Fibroblast of lung (primary cell): ENCODE measurements at regions not wholly inside any gene's neighbourhood (a gene's known extent, or its start where the extent isn't known, plus 50 kb on each side); places are given as distances from the start of the nearest gene placed in this dataset.

Experiments
- DNase-seq, 2 donors: peaks; one replicate each; pipeline versions ENCODE4 v3.0.0 to v3.0.0-alpha.2; 2010; ENCODE audit warnings: low read depth in 2 of 2
- H2AFZ ChIP-seq: 2 replicates; pipeline ENCODE4 v1.5.1; 2012; ENCODE audit warnings: low read length, control low read depth, inconsistent platforms
- H3K27ac ChIP-seq: 2 replicates; pipeline ENCODE4 v1.5.1; 2011; ENCODE audit warnings: low read length, control low read depth; ENCODE audit not compliant: insufficient read depth
- H3K27me3 ChIP-seq: 2 replicates; pipeline ENCODE4 v1.5.1; 2011; ENCODE audit warnings: mild to moderate bottlenecking, low read length; ENCODE audit not compliant: control insufficient read depth, insufficient read depth
- H3K36me3 ChIP-seq: 2 replicates; pipeline ENCODE4 v1.5.1; 2011; ENCODE audit warnings: low read length; ENCODE audit not compliant: control insufficient read depth, insufficient read depth
- H3K4me1 ChIP-seq: 2 replicates; pipeline ENCODE4 v1.5.1; 2011; ENCODE audit warnings: low read length; ENCODE audit not compliant: control insufficient read depth, insufficient read depth; ENCODE audit errors: extremely low read depth
- H3K4me2 ChIP-seq: 2 replicates; pipeline ENCODE4 v1.5.1; 2011; ENCODE audit warnings: low read length, control low read depth; ENCODE audit not compliant: insufficient read depth; ENCODE audit errors: extremely low read depth
- H3K4me3 ChIP-seq, 4 experiments: fragments of 200-600 bp in 1 of 4; sonication (generic) in 1 of 4; replicated peaks in 1 of 4; 2 replicates each; pipeline ENCODE4 v1.5.1; 2011 to 2016; ENCODE audit warnings: low read length in 4 of 4, low read depth in 3 of 4, mild to moderate bottlenecking in 3 of 4, control low read depth in 2 of 4, inconsistent platforms in 1 of 4, mixed read lengths in 1 of 4; ENCODE audit not compliant: insufficient read depth in 1 of 4; ENCODE audit errors: control extremely low read depth in 1 of 4
- H3K79me2 ChIP-seq: 2 replicates; pipeline ENCODE4 v1.5.1; 2012; ENCODE audit warnings: mild to moderate bottlenecking, low read length, inconsistent platforms; ENCODE audit not compliant: control insufficient read depth, insufficient read depth
- H3K9ac ChIP-seq: 2 replicates; pipeline ENCODE4 v1.5.1; 2011; ENCODE audit warnings: mild to moderate bottlenecking, low read length, control low read depth; ENCODE audit not compliant: insufficient read depth
- H3K9me3 ChIP-seq: 2 replicates; pipeline ENCODE4 v1.5.1; 2012; ENCODE audit warnings: low read depth, low read length; ENCODE audit not compliant: control insufficient read depth, insufficient read depth
- H4K20me1 ChIP-seq: 2 replicates; pipeline ENCODE4 v1.5.1; 2011; ENCODE audit warnings: low read length; ENCODE audit not compliant: control insufficient read depth, insufficient read depth; ENCODE audit errors: extremely low read depth
- CTCF ChIP-seq, 2 donors: IDR thresholded peaks in 1 of 2; conservative IDR thresholded peaks in 1 of 2; 1 replicate in 1 of 2; 2 replicates in 1 of 2; pipeline ENCODE4 v1.5.1; 2011 to 2012; ENCODE audit warnings: low read length in 2 of 2, control low read depth in 1 of 2, inconsistent platforms in 1 of 2, low read depth in 1 of 2, mild to moderate bottlenecking in 1 of 2
- EZH2 ChIP-seq: IDR thresholded peaks from 2 replicates; pipeline ENCODE4 v1.5.1; 2012; ENCODE audit warnings: low read length, control low read depth, mild to moderate bottlenecking; ENCODE audit errors: missing control alignments

DNA sequence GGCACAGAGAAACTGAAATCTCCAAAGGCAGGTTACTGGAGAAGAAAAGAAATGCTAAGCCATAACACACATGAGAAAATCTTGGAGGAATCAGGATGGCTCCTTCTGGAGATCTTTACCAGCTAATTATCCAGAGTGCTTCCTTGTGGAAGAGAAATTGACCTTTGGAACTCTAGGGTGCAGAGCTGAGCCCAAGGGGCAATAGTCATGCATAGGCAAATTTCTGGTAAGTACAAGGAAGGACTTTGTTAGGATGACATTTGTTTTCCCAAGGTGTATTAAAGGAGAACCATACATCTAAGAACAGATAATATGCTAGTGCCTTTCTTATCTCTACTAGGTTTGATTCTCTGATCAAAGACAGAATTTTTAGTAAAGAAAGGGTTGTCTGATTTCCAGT lies 670.6 kb downstream of the DHX35 start:
- Histone ChIP-seq H3K27me3 (no peaks in the 10 kb centered on the region), H2AFZ (no peak overlapping the region), H4K20me1 (no peaks in the 10 kb centered on the region), H3K9me3 (no peaks in the 10 kb centered on the region), H3K36me3 (no peaks in the 10 kb centered on the region), H3K4me1 (no peaks in the 10 kb centered on the region), H3K27ac (no peak overlapping the region), H3K4me3 (no peak overlapping the region), H3K9ac (no peak overlapping the region), H3K79me2 (no peaks in the 10 kb centered on the region), H3K4me2 (no peak overlapping the region)
- no peak for DNase-seq
- no peak for TF ChIP-seq CTCF (conservative IDR thresholded peaks at IDR 0.05 in 1 of 2, IDR thresholded peaks at IDR 0.05 in 1 of 2; ENCODE audit: low read depth in 1 of 2, low read length in 2 of 2)
- TF ChIP-seq EZH2: no peak

- Histone ChIP-seq H3K36me3 (no peaks in the 10 kb centered on the region), H3K4me2 (no peak overlapping the region), H4K20me1 (no peaks in the 10 kb centered on the region), H3K27ac (no peak overlapping the region), H3K4me1 (no peaks in the 10 kb centered on the region), H3K4me3 (no peak overlapping the region), H3K79me2 (no peaks in the 10 kb centered on the region), H3K9me3 (no peaks in the 10 kb centered on the region), H2AFZ (no peak overlapping the region), H3K27me3 (no peaks in the 10 kb centered on the region), H3K9ac (no peak overlapping the region)
- no peak for DNase-seq
- TF ChIP-seq CTCF (conservative IDR thresholded peaks at IDR 0.05 in 1 of 2, IDR thresholded peaks at IDR 0.05 in 1 of 2; ENCODE audit: low read depth in 1 of 2, low read length in 2 of 2) (no peak), EZH2 (no peak)
Measured at GRCh38 chr20:39632176-39632575, 670.0 kb downstream of the DHX35 start.

GRCh38 chr20:39631557-39631956 lies 669.4 kb downstream of the DHX35 start:
- TF ChIP-seq EZH2: no peak
- no peak for TF ChIP-seq CTCF (conservative IDR thresholded peaks at IDR 0.05 in 1 of 2, IDR thresholded peaks at IDR 0.05 in 1 of 2; ENCODE audit: low read depth in 1 of 2, low read length in 2 of 2)
- Histone ChIP-seq H2AFZ (no peak overlapping the region), H3K4me1 (no peaks in the 10 kb centered on the region), H3K27ac (no peak overlapping the region), H4K20me1 (no peaks in the 10 kb centered on the region), H3K9me3 (no peaks in the 10 kb centered on the region), H3K27me3 (no peaks in the 10 kb centered on the region), H3K79me2 (no peaks in the 10 kb centered on the region), H3K9ac (no peak overlapping the region), H3K4me3 (no peak overlapping the region), H3K4me2 (no peak overlapping the region), H3K36me3 (no peaks in the 10 kb centered on the region)
- peak in 1 of 2 donors; percentile 61 for DNase-seq
